ENCODE measurements at regions not wholly inside any gene's neighbourhood (a gene's known extent, or its start where the extent isn't known, plus 50 kb on each side); places are given as distances from the start of the nearest gene placed in this dataset.

DNA sequence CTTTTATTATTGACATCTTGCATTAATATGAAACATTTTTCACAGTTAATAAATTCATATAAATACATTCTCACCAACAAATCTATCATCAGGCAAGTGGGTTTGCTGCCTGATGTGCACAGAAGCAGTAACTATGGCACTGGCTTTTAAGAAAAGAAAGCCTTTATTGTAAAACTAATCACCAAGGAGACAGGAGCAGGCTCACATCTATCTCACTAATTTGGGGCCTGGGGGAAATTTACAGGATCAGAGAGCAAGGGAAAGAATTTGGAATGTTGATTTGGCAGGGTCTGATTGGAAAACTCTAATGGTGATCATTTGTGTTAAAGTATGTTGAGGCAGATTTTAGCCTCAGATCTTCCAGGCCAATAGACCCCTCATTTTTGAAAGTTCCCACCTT is 605.7 kb downstream of the POM121L12 start:
- FAIRE-seq = no peak
- POLR2A ChIA-PET = no interaction called here
- TF ChIP-seq FOSL1 (tag; conservative IDR thresholded peaks at IDR 0.05) (no peak), SMARCA5 (IDR thresholded peaks at IDR 0.05) (no peak), ILK (tag; IDR thresholded peaks at IDR 0.05; ENCODE audit: borderline replicate concordance, low read depth) (no peak), CEBPZ (IDR thresholded peaks at IDR 0.05; ENCODE audit: borderline replicate concordance, low read depth, low read length) (no peak), SUPT5H (IDR thresholded peaks at IDR 0.05) (no peak), CREB3L1 (IDR thresholded peaks at IDR 0.05; ENCODE audit: borderline replicate concordance, low read depth) (no peak), TEAD1 (CRISPR knock-in tag; IDR thresholded peaks at IDR 0.05) (no peak), ARNT (IDR thresholded peaks at IDR 0.05) (no peak), FOXP1 (CRISPR knock-in tag; IDR thresholded peaks at IDR 0.05) (no peak), TAL1 (IDR thresholded peaks at IDR 0.05) (no peak), SNIP1 (IDR thresholded peaks at IDR 0.05; ENCODE audit: low read depth) (no peak), MAZ (CRISPR knock-in tag; conservative IDR thresholded peaks at IDR 0.05 in 1 of 2, IDR thresholded peaks at IDR 0.05 in 1 of 2) (no peak)
- TF ChIP-seq, protein P1, sequence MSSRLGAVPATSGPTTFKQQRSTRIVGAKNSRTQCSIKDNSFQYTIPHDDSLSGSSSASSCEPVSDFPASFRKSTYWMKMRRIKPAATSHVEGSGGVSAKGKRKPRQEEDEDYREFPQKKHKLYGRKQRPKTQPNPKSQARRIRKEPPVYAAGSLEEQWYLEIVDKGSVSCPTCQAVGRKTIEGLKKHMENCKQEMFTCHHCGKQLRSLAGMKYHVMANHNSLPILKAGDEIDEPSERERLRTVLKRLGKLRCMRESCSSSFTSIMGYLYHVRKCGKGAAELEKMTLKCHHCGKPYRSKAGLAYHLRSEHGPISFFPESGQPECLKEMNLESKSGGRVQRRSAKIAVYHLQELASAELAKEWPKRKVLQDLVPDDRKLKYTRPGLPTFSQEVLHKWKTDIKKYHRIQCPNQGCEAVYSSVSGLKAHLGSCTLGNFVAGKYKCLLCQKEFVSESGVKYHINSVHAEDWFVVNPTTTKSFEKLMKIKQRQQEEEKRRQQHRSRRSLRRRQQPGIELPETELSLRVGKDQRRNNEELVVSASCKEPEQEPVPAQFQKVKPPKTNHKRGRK (tag; IDR thresholded peaks at IDR 0.05) = no peak
- TF ChIP-seq, protein P2, sequence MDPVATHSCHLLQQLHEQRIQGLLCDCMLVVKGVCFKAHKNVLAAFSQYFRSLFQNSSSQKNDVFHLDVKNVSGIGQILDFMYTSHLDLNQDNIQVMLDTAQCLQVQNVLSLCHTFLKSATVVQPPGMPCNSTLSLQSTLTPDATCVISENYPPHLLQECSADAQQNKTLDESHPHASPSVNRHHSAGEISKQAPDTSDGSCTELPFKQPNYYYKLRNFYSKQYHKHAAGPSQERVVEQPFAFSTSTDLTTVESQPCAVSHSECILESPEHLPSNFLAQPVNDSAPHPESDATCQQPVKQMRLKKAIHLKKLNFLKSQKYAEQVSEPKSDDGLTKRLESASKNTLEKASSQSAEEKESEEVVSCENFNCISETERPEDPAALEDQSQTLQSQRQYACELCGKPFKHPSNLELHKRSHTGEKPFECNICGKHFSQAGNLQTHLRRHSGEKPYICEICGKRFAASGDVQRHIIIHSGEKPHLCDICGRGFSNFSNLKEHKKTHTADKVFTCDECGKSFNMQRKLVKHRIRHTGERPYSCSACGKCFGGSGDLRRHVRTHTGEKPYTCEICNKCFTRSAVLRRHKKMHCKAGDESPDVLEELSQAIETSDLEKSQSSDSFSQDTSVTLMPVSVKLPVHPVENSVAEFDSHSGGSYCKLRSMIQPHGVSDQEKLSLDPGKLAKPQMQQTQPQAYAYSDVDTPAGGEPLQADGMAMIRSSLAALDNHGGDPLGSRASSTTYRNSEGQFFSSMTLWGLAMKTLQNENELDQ (CRISPR knock-in tag; IDR thresholded peaks at IDR 0.05; ENCODE audit: borderline replicate concordance) = no peak
- TF ChIP-seq, protein P3, sequence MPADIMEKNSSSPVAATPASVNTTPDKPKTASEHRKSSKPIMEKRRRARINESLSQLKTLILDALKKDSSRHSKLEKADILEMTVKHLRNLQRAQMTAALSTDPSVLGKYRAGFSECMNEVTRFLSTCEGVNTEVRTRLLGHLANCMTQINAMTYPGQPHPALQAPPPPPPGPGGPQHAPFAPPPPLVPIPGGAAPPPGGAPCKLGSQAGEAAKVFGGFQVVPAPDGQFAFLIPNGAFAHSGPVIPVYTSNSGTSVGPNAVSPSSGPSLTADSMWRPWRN (IDR thresholded peaks at IDR 0.05; ENCODE audit: low read depth) = no peak

More for the DNA sequence above, 605.7 kb downstream of the POM121L12 start:
- CTCF ChIA-PET (ENCODE audit: low intra/inter-chr PET ratio) = no interaction called here
- H3K9me3 ChIP-seq (replicated peaks; ENCODE audit: control insufficient read depth, insufficient read depth, low read depth, low read length) = no peaks in the 10 kb centered on the region
- H3K79me2 ChIP-seq (ENCODE audit: control insufficient read depth, insufficient read depth, low read length) = no peaks in the 10 kb centered on the region
- H4K20me1 ChIP-seq (replicated peaks; ENCODE audit: control insufficient read depth, insufficient read depth, low read length) = no peaks in the 10 kb centered on the region
- DNase-seq (ENCODE audit: extremely low read depth in 1 of 4, low spot score in 3 of 4) (no peak), ATAC-seq (no peak)
- no peak overlapping the region for H3K4me3 ChIP-seq
- no peak overlapping the region for H3K9ac ChIP-seq (ENCODE audit: insufficient read depth in 1 of 2, low read depth in 2 of 2, low read length in 2 of 2)
- no TSS peak for BruUV-seq (replicated peaks)
- H3K36me3 ChIP-seq (ENCODE audit: control insufficient read depth, insufficient read depth, low read length) = no peaks in the 10 kb centered on the region
- no peak overlapping the region for H2AFZ ChIP-seq (ENCODE audit: low read depth, low read length)
- in situ Hi-C loops (cut with MboI) (no loop called here), intact Hi-C loops (cut with micrococcal nuclease) (no loop called here)
- no peak overlapping the region for H3K27ac ChIP-seq (ENCODE audit: extremely low read depth, low read depth, low read length)
- no peaks in the 10 kb centered on the region for H3K27me3 ChIP-seq (ENCODE audit: control insufficient read depth in 2 of 2, insufficient read depth in 2 of 2, low read length in 2 of 2)
- H3K9me1 ChIP-seq (ENCODE audit: control insufficient read depth, insufficient read depth, low read length) = no peaks in the 10 kb centered on the region
- no peak overlapping the region for H3K4me2 ChIP-seq (ENCODE audit: insufficient read depth, low read length)
- H3K4me1 ChIP-seq (replicated peaks in 1 of 2; ENCODE audit: control insufficient read depth in 2 of 2, insufficient read depth in 2 of 2, low read length in 2 of 2) = no peaks in the 10 kb centered on the region
